ENCODE measurements at regions not wholly inside any gene's neighbourhood (a gene's known extent, or its start where the extent isn't known, plus 50 kb on each side); places are given as distances from the start of the nearest gene placed in this dataset.
A peak's percentile ranks its signal among the peaks of the same experiment; 100 is the strongest.

DNA sequence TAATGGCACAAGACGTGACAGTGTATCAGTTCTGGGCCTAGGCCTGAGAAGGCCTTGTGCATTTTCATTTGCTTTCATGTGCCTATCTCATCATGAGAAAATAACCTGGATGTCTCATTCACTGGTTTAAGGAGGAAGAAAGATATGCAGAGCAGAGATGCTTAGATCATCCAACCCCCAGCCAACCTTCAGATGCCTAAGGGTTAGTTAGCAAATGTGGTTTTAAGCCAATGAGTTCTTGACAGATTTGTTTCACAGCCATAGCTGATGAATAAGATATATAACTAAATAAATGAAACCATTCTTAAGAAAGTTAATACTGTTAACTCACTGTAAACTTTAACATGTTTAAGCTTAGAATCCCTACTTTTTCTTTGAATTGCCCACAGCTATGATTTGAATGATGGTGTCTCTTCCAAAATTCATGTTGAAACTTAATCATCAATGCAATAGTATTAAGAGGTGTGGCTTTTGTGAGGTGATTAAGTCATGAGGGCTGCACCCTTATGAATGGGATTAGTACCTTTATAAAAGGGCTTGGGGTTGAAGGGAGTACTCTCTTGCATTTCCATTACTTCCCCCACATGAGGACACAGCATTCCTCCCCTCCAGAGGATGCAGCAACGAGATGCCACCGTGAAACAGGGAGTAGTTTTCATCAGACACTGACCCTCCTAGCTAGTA, 324.6 kb upstream of the TBC1D5 start:
- Mint-ChIP-seq H3K9me3 (peaks cover 8% of the 10 kb centered on the region), H3K27me3 (no peaks in the 10 kb centered on the region), H3K36me3 (peaks cover 3% of the 10 kb centered on the region), H3K4me3 (no peak overlapping the region), H3K4me1 (ENCODE audit: unreplicated experiment) (no peaks in the 10 kb centered on the region), H3K27ac (no peak overlapping the region)
- TF ChIP-seq, protein P1, sequence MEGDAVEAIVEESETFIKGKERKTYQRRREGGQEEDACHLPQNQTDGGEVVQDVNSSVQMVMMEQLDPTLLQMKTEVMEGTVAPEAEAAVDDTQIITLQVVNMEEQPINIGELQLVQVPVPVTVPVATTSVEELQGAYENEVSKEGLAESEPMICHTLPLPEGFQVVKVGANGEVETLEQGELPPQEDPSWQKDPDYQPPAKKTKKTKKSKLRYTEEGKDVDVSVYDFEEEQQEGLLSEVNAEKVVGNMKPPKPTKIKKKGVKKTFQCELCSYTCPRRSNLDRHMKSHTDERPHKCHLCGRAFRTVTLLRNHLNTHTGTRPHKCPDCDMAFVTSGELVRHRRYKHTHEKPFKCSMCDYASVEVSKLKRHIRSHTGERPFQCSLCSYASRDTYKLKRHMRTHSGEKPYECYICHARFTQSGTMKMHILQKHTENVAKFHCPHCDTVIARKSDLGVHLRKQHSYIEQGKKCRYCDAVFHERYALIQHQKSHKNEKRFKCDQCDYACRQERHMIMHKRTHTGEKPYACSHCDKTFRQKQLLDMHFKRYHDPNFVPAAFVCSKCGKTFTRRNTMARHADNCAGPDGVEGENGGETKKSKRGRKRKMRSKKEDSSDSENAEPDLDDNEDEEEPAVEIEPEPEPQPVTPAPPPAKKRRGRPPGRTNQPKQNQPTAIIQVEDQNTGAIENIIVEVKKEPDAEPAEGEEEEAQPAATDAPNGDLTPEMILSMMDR (conservative IDR thresholded peaks at IDR 0.05) = no peak
- no peak for DNase-seq (ENCODE audit: extremely low spot score, unreplicated experiment)

DNA sequence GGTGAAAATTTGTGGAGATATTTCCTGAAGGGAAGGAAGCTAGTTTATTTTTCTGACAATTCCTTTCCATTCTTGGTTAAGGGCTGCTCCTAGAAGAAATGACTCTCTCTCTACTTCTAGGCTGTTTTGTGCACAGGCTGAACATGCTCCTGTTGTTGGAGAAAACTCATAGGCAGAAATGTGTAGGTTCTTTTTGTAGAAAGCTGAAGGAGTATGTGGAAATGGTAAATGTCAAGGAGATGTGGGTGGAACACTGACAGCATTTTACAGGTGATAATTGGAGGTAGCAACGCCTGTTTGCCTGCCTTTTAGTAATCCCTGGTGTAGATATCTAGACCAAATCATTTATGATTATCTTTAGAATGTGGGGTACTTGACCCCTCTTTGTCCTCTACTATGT, 322.2 kb upstream of the TBC1D5 start:
- H3K27ac Mint-ChIP-seq = no peak overlapping the region

DNA sequence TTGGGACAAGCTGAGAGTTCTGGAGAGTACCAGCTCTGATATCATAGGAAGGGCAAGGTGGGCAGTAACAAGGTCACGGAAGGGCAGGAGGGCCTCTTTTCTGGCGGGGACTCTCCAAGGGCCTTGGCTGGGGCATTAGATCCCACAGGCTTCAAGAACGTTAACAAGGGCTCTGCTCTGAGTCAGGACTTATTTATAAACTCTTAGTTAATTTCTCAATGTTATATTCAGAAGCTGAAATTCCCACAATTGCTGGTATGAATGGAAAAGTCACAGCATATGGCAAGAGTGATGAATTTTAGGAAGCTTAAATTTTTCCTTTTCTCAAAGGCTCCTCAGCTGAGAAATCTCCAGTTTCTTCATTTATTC, 320.2 kb upstream of the TBC1D5 start:
- TF ChIP-seq, protein P1 (conservative IDR thresholded peaks at IDR 0.05) = no peak
- H3K27ac Mint-ChIP-seq = no peak overlapping the region
- H3K36me3 Mint-ChIP-seq = peaks cover 3% of the 10 kb centered on the region
- no peaks in the 10 kb centered on the region for H3K4me1 Mint-ChIP-seq (ENCODE audit: unreplicated experiment)
- no peak overlapping the region for H3K4me3 Mint-ChIP-seq
- no peaks in the 10 kb centered on the region for H3K27me3 Mint-ChIP-seq
- no peak for DNase-seq (ENCODE audit: extremely low spot score, unreplicated experiment)
- H3K9me3 Mint-ChIP-seq = peaks cover 4% of the 10 kb centered on the region

More for the DNA sequence above, 322.2 kb upstream of the TBC1D5 start:
- Mint-ChIP-seq H3K9me3 (peaks cover 8% of the 10 kb centered on the region), H3K36me3 (peaks cover 3% of the 10 kb centered on the region), H3K4me1 (ENCODE audit: unreplicated experiment) (no peaks in the 10 kb centered on the region), H3K27me3 (no peaks in the 10 kb centered on the region), H3K4me3 (no peak overlapping the region)
- DNase-seq (ENCODE audit: extremely low spot score, unreplicated experiment) = no peak
- TF ChIP-seq, protein P1 (conservative IDR thresholded peaks at IDR 0.05) = no peak

DNA sequence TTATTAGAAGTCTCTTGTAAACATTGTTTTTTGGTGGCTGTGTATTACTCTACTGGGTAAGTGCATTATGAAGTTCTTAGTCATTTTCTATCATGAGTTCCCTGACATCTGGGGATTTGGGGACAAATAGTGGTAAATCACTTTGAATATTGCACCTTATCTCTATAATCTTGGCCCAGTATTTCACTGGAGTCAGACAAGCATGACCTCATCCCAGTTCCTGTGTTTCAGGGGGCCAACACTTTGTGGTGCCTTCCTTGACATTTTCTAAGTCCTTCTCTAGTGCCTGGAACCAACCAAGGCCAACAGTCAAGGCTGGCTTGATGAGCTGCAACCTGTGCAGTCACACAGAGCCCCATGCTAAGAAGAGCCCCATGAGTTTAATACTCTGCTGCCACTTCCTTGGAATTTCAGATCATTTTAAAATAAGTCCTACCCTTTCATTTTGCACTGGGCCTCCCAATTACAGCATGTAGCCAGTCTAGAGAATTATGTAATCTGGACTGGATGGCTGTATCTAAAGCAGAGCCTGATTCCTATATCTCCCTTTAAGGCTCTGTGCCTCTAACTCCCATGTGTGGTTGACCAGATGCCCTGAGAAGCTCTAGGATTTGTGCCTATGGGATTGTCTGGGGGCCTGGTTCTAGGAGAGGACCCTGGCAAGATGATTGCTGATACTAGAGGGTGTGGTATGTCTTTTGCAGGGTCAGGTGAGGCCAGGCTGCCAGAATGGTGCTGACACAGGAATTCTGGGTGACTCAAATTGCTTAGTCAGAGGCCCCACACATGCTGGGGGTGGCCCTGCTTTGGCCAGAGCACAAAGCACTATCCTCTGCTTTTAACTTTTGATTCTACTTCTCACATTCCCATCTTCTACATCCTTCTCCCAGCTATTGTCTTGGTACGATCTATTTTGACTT, 319.6 kb upstream of the TBC1D5 start:
- Mint-ChIP-seq H3K27me3 (no peaks in the 10 kb centered on the region), H3K4me3 (no peak overlapping the region), H3K4me1 (ENCODE audit: unreplicated experiment) (no peaks in the 10 kb centered on the region), H3K27ac (no peak overlapping the region), H3K36me3 (peaks cover 3% of the 10 kb centered on the region), H3K9me3 (no peaks in the 10 kb centered on the region)
- DNase-seq (ENCODE audit: extremely low spot score, unreplicated experiment) = no peak
- TF ChIP-seq, protein P1 (conservative IDR thresholded peaks at IDR 0.05) = no peak

DNA sequence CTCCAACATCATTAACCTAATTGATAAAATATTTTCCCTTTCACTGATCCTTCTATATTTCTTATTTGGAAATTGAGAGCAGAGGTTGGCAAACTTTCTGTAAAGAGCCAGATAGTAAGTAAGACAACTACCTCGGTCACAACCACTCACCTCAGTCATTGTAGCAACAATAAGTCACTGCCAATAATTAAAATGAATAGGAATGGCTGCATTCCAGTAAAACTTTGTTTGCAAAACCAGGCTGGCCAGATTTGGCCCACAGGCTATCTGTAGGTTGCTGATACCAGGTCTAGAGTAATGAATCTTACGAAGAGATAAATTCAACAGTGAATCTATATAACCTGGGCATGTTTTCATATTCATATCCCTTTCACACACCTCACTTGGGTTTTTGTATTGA, 316.2 kb upstream of the TBC1D5 start:
- Mint-ChIP-seq H3K4me3 (no peak overlapping the region), H3K4me1 (ENCODE audit: unreplicated experiment) (no peaks in the 10 kb centered on the region), H3K27me3 (no peaks in the 10 kb centered on the region), H3K27ac (peak overlapping the region; percentile 1), H3K36me3 (peaks cover 7% of the 10 kb centered on the region), H3K9me3 (peaks cover 19% of the 10 kb centered on the region)
- no peak for DNase-seq (ENCODE audit: extremely low spot score, unreplicated experiment)
- TF ChIP-seq, protein P1 (conservative IDR thresholded peaks at IDR 0.05) = no peak
